Liver (tissue), 8 donors: ENCODE measurements at regions not wholly inside any gene's neighbourhood (a gene's known extent, or its start where the extent isn't known, plus 50 kb on each side); places are given as distances from the start of the nearest gene placed in this dataset.

Source experiments
- DNase-seq: peaks from one replicate; pipeline ENCODE4 v3.0.0-alpha.2; 2017; ENCODE audit warnings: low spot score
- H3K27ac ChIP-seq, 2 donors: one replicate each; pipeline ENCODE4 v1.7.0; 2013; ENCODE audit warnings: inconsistent platforms in 2 of 2, low read length in 2 of 2, control low read depth in 1 of 2, low read depth in 1 of 2, mild to moderate bottlenecking in 1 of 2
- H3K27me3 ChIP-seq, 4 donors: one replicate each; pipeline versions ENCODE4 v1.6.1 to v1.7.0; 2013; ENCODE audit warnings: low read length in 3 of 4, inconsistent platforms in 1 of 4, mild to moderate bottlenecking in 1 of 4, moderate library complexity in 1 of 4; ENCODE audit not compliant: control insufficient read depth in 4 of 4, insufficient read depth in 4 of 4
- H3K36me3 ChIP-seq, 4 donors: one replicate each; pipeline versions ENCODE4 v1.6.1 to v1.7.0; 2013; ENCODE audit warnings: low read length in 3 of 4, mild to moderate bottlenecking in 3 of 4, low read depth in 1 of 4, moderate library complexity in 1 of 4; ENCODE audit not compliant: control insufficient read depth in 4 of 4, insufficient read depth in 3 of 4
- H3K4me1 ChIP-seq, 4 donors: one replicate each; pipeline versions ENCODE4 v1.6.1 to v1.7.0; 2013; ENCODE audit warnings: low read length in 3 of 4, mild to moderate bottlenecking in 3 of 4, moderate library complexity in 1 of 4; ENCODE audit not compliant: control insufficient read depth in 4 of 4, insufficient read depth in 4 of 4
- H3K4me3 ChIP-seq, 3 donors: one replicate each; pipeline versions ENCODE4 v1.6.1 to v1.7.0; 2013; ENCODE audit warnings: low read length in 3 of 3, control low read depth in 1 of 3, low read depth in 1 of 3, mild to moderate bottlenecking in 1 of 3
- H3K9ac ChIP-seq, 2 donors: one replicate each; pipeline ENCODE4 v1.7.0; 2013; ENCODE audit warnings: low read length in 2 of 2, mild to moderate bottlenecking in 2 of 2, moderate library complexity in 2 of 2, control low read depth in 1 of 2, low read depth in 1 of 2
- H3K9me3 ChIP-seq, 4 donors: one replicate each; pipeline versions ENCODE4 v1.6.1 to v1.7.0; 2013; ENCODE audit warnings: low read length in 3 of 4; ENCODE audit not compliant: control insufficient read depth in 4 of 4
- CTCF ChIP-seq: fragments of 150-350 bp; IDR thresholded peaks from 2 replicates; pipeline ENCODE4 v1.5.1; 2017; ENCODE audit warnings: improper control_type of control experiment, low read depth, low read length; ENCODE audit not compliant: missing input control
- EGR1 ChIP-seq, 2 donors: IDR thresholded peaks; 2 replicates each; pipeline ENCODE4 v1.6.1; 2016 to 2018; ENCODE audit warnings: antibody characterized with exemption in 2 of 2, low read depth in 2 of 2
- FOXA1 ChIP-seq: IDR thresholded peaks from 2 replicates; pipeline ENCODE4 v1.6.1; 2016; ENCODE audit warnings: antibody characterized with exemption
- FOXA2 ChIP-seq: IDR thresholded peaks from 2 replicates; pipeline ENCODE4 v1.6.1; 2016; ENCODE audit warnings: antibody characterized with exemption
- GABPA ChIP-seq, 2 donors: IDR thresholded peaks in 1 of 2; conservative IDR thresholded peaks in 1 of 2; 2 replicates each; pipeline ENCODE4 v1.6.1; 2016; ENCODE audit warnings: antibody characterized with exemption in 2 of 2, mild to moderate bottlenecking in 1 of 2, moderate library complexity in 1 of 2
- HNF4A ChIP-seq, 2 donors: conservative IDR thresholded peaks; 2 replicates each; pipeline ENCODE4 v1.6.1; 2016; ENCODE audit warnings: antibody characterized with exemption in 2 of 2, mild to moderate bottlenecking in 2 of 2
- HNF4G ChIP-seq: IDR thresholded peaks from 2 replicates; pipeline ENCODE4 v1.6.1; 2016; ENCODE audit warnings: antibody characterized with exemption
- JUND ChIP-seq, 2 donors: IDR thresholded peaks; 2 replicates each; pipeline ENCODE4 v1.6.1; 2016; ENCODE audit warnings: antibody characterized with exemption in 2 of 2
- NR2F2 ChIP-seq: IDR thresholded peaks from 2 replicates; pipeline ENCODE4 v1.6.1; 2016; ENCODE audit warnings: antibody characterized with exemption
- RAD21 ChIP-seq, 2 donors: IDR thresholded peaks; 2 replicates each; pipeline ENCODE4 v1.6.1; 2016; ENCODE audit warnings: antibody characterized with exemption in 2 of 2, mild to moderate bottlenecking in 2 of 2
- RXRA ChIP-seq, 2 donors: IDR thresholded peaks; 2 replicates each; pipeline ENCODE4 v1.6.1; 2017 to 2018; ENCODE audit warnings: antibody characterized with exemption in 2 of 2, mild to moderate bottlenecking in 1 of 2
- SP1 ChIP-seq: IDR thresholded peaks from 2 replicates; pipeline ENCODE4 v1.6.1; 2018; ENCODE audit warnings: antibody characterized with exemption, mild to moderate bottlenecking
- TAF1 ChIP-seq: conservative IDR thresholded peaks from 2 replicates; pipeline ENCODE4 v1.6.1; 2016; ENCODE audit warnings: antibody characterized with exemption, mild to moderate bottlenecking
- YY1 ChIP-seq: IDR thresholded peaks from 2 replicates; pipeline ENCODE4 v1.6.1; 2016; ENCODE audit warnings: antibody characterized with exemption, mild to moderate bottlenecking
- WGBS: extraction: QIAGEN DNeasy Blood & Tissue Kit; methylation state at CpG from one replicate; pipeline ENCODE4 v1.1.7; 2013; 5-methylcytosine and 5-hydroxymethylcytosine counted together
- TF ChIP-seq, protein P1 (sequence below): IDR thresholded peaks from 2 replicates; pipeline ENCODE4 v1.6.1; 2016; ENCODE audit warnings: antibody characterized with exemption
- TF ChIP-seq, protein P2 (sequence below): IDR thresholded peaks from 2 replicates; pipeline ENCODE4 v1.6.1; 2016; ENCODE audit warnings: antibody characterized with exemption
- TF ChIP-seq, protein P3 (sequence below): IDR thresholded peaks from 2 replicates; pipeline ENCODE4 v1.6.1; 2016; ENCODE audit warnings: antibody characterized with exemption
- TF ChIP-seq, protein P4 (sequence below): IDR thresholded peaks from 2 replicates; pipeline ENCODE4 v1.6.1; 2016; ENCODE audit warnings: antibody characterized with exemption, mild to moderate bottlenecking
- donor health status: healthy.
- donor health status: healthy.
- donor health status: healthy.
- donor health status: healthy.
- donor health status: healthy.

GRCh38 chr5:121692158-121692557 is 159.5 kb upstream of the FTMT start:
- 34% methylated on average over 2 of the region's 2 CpGs for WGBS
- no peaks in the 10 kb centered on the region for H3K4me1 ChIP-seq
- H3K27ac ChIP-seq, result no peak overlapping the region
- TF ChIP-seq RAD21 (IDR thresholded peaks at IDR 0.05) (no peak), JUND (IDR thresholded peaks at IDR 0.05) (no peak), HNF4G (no peak)
- H3K27me3 ChIP-seq, result peaks cover 0 to 2% (median 0%) of the 10 kb centered on the region in 4 donors
- no peak overlapping the region for H3K9ac ChIP-seq
- H3K36me3 ChIP-seq, result no peaks in the 10 kb centered on the region
- H3K4me3 ChIP-seq, result no peak overlapping the region
- no peaks in the 10 kb centered on the region for H3K9me3 ChIP-seq
- DNase-seq, result no peak

GRCh38 chr5:121693864-121694263 is 157.8 kb upstream of the FTMT start:
- no peak overlapping the region for H3K4me3 ChIP-seq
- TF ChIP-seq HNF4A (conservative IDR thresholded peaks at IDR 0.05) (no peak), FOXA1 (no peak), RAD21 (IDR thresholded peaks at IDR 0.05) (no peak), TAF1 (no peak), NR2F2 (no peak), EGR1 (IDR thresholded peaks at IDR 0.05; ENCODE audit: low read depth in 2 of 2) (no peak), SP1 (no peak), FOXA2 (no peak), YY1 (no peak), JUND (IDR thresholded peaks at IDR 0.05) (no peak), CTCF (no peak), RXRA (IDR thresholded peaks at IDR 0.05) (no peak), GABPA (IDR thresholded peaks at IDR 0.05 in 1 of 2, conservative IDR thresholded peaks at IDR 0.05 in 1 of 2) (no peak)
- TF ChIP-seq, protein P1, sequence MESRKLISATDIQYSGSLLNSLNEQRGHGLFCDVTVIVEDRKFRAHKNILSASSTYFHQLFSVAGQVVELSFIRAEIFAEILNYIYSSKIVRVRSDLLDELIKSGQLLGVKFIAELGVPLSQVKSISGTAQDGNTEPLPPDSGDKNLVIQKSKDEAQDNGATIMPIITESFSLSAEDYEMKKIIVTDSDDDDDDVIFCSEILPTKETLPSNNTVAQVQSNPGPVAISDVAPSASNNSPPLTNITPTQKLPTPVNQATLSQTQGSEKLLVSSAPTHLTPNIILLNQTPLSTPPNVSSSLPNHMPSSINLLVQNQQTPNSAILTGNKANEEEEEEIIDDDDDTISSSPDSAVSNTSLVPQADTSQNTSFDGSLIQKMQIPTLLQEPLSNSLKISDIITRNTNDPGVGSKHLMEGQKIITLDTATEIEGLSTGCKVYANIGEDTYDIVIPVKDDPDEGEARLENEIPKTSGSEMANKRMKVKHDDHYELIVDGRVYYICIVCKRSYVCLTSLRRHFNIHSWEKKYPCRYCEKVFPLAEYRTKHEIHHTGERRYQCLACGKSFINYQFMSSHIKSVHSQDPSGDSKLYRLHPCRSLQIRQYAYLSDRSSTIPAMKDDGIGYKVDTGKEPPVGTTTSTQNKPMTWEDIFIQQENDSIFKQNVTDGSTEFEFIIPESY, result no peak
- TF ChIP-seq, protein P2, sequence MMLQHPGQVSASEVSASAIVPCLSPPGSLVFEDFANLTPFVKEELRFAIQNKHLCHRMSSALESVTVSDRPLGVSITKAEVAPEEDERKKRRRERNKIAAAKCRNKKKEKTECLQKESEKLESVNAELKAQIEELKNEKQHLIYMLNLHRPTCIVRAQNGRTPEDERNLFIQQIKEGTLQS, result no peak
- TF ChIP-seq, protein P3, sequence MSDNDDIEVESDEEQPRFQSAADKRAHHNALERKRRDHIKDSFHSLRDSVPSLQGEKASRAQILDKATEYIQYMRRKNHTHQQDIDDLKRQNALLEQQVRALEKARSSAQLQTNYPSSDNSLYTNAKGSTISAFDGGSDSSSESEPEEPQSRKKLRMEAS, result no peak
- H3K4me1 ChIP-seq, result no peaks in the 10 kb centered on the region
- H3K27me3 ChIP-seq, result peaks cover 0 to 2% (median 0%) of the 10 kb centered on the region in 4 donors
- H3K27ac ChIP-seq, result no peak overlapping the region
- no peak overlapping the region for H3K9ac ChIP-seq
- 73% methylated on average over 1 of the region's 1 CpG for WGBS
- no peaks in the 10 kb centered on the region for H3K36me3 ChIP-seq
- H3K9me3 ChIP-seq, result no peaks in the 10 kb centered on the region
- DNase-seq, result no peak

DNA sequence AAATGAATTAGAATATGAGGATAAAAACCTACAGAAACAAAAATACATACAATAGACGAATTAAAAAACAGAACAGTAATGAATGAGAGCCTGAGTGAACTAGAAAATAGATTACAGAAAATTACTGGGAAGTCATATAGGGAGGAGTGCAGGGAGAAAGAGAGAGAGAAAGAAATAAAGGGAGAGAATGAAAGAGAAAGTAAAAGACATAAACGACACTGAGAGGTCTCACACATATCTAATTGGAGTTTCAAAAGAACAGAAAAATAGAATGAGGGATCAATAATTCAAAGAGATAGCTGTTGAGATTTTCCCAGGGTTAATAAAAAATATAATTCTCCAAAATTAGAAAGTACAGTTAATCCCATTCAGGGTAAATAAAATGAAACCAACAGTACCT is 156.4 kb upstream of the FTMT start:
- H3K4me3 ChIP-seq, result no peak overlapping the region
- H3K36me3 ChIP-seq, result no peaks in the 10 kb centered on the region
- no peaks in the 10 kb centered on the region for H3K9me3 ChIP-seq
- TF ChIP-seq RAD21 (IDR thresholded peaks at IDR 0.05) (no peak), HNF4A (conservative IDR thresholded peaks at IDR 0.05) (no peak)
- TF ChIP-seq, protein P4, sequence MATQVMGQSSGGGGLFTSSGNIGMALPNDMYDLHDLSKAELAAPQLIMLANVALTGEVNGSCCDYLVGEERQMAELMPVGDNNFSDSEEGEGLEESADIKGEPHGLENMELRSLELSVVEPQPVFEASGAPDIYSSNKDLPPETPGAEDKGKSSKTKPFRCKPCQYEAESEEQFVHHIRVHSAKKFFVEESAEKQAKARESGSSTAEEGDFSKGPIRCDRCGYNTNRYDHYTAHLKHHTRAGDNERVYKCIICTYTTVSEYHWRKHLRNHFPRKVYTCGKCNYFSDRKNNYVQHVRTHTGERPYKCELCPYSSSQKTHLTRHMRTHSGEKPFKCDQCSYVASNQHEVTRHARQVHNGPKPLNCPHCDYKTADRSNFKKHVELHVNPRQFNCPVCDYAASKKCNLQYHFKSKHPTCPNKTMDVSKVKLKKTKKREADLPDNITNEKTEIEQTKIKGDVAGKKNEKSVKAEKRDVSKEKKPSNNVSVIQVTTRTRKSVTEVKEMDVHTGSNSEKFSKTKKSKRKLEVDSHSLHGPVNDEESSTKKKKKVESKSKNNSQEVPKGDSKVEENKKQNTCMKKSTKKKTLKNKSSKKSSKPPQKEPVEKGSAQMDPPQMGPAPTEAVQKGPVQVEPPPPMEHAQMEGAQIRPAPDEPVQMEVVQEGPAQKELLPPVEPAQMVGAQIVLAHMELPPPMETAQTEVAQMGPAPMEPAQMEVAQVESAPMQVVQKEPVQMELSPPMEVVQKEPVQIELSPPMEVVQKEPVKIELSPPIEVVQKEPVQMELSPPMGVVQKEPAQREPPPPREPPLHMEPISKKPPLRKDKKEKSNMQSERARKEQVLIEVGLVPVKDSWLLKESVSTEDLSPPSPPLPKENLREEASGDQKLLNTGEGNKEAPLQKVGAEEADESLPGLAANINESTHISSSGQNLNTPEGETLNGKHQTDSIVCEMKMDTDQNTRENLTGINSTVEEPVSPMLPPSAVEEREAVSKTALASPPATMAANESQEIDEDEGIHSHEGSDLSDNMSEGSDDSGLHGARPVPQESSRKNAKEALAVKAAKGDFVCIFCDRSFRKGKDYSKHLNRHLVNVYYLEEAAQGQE, result no peak
- 48% methylated on average over 2 of the region's 2 CpGs for WGBS
- no peak overlapping the region for H3K9ac ChIP-seq
- no peak for DNase-seq
- H3K4me1 ChIP-seq, result no peaks in the 10 kb centered on the region
- H3K27me3 ChIP-seq, result peaks cover 0 to 2% (median 0%) of the 10 kb centered on the region in 4 donors
- H3K27ac ChIP-seq, result no peak overlapping the region
